GM13977 (cell line): ENCODE measurements at regions not wholly inside any gene's neighbourhood (a gene's known extent, or its start where the extent isn't known, plus 50 kb on each side); places are given as distances from the start of the nearest gene placed in this dataset.

Source experiments
- DNase-seq: peaks from one replicate; pipeline ENCODE4 v3.0.0; 2012; ENCODE audit warnings: low spot score
- CTCF ChIP-seq: IDR thresholded peaks from 2 replicates; pipeline ENCODE4 v1.5.1; 2012; ENCODE audit warnings: mild to moderate bottlenecking, control low read depth; ENCODE audit not compliant: insufficient read depth; ENCODE audit errors: extremely low read depth, missing control alignments
- in situ Hi-C: fragments of 300-500 bp; cut with MboI; formaldehyde crosslinking; loops from one replicate; pipeline ENCODE4 v1.12.0; 2022; ENCODE audit warnings: low sequenced_read_pairs, low pct_unique_long_range_greater_than_20kb, mixed read lengths, inconsistent platforms; ENCODE audit not compliant: unreplicated experiment

- no peak for DNase-seq
- in situ Hi-C loops, result no loop called here
- TF ChIP-seq CTCF, result no peak
These were observed 1385.9 kb downstream of the FAM133A start for GRCh38 chrX:95059909-95060308.

GRCh38 chrX:95063554-95063953 is 1389.5 kb downstream of the FAM133A start:
- in situ Hi-C loops, result no loop called here

GRCh38 chrX:95065151-95065550 is 1391.1 kb downstream of the FAM133A start:
- TF ChIP-seq CTCF, result no peak
- DNase-seq, result no peak
- in situ Hi-C loops, result no loop called here

More at GRCh38 chrX:95063554-95063953, 1389.5 kb downstream of the FAM133A start:
- no peak for DNase-seq
- TF ChIP-seq CTCF, result no peak

GRCh38 chrX:95071052-95071451 is 1397.0 kb downstream of the FAM133A start:
- in situ Hi-C loops, result no loop called here
- no peak for TF ChIP-seq CTCF
- DNase-seq, result no peak

GRCh38 chrX:95071621-95072020 is 1397.6 kb downstream of the FAM133A start:
- in situ Hi-C loops, result no loop called here
- no peak for DNase-seq
- TF ChIP-seq CTCF, result no peak

- peak; percentile 77 for TF ChIP-seq CTCF
- no peak for DNase-seq
- in situ Hi-C loops, result no loop called here
These were observed 1402.4 kb downstream of the FAM133A start for GRCh38 chrX:95076449-95076848.

GRCh38 chrX:95101851-95102390 is 1427.9 kb downstream of the FAM133A start:
- in situ Hi-C loops, result no loop called here
- no peak for TF ChIP-seq CTCF
- no peak for DNase-seq
